Activated CD4-positive, alpha-beta T cell treated with anti-CD3 and anti-CD28 coated beads for 36 hours (primary cell): ENCODE measurements at regions not wholly inside any gene's neighbourhood (a gene's known extent, or its start where the extent isn't known, plus 50 kb on each side); places are given as distances from the start of the nearest gene placed in this dataset.
"Not testable (repeated sequence)": the region's sequence is repeated elsewhere in the genome, so short reads cannot be mapped to it uniquely, and the experiment has no call there.

ENCODE experiments used
- ATAC-seq: fragments of 200-7000 bp; cut with Tn5 transposase; one replicate; pipeline ENCODE4 v1.10.0; 2021; ENCODE audit warnings: mild to moderate bottlenecking, moderate library complexity
- CTCF ChIA-PET: fragments of 350-600 bp; sonication (Branson Sonifier 250); formaldehyde crosslinking; loops from one replicate; lab custom pipeline; 2021; ENCODE audit warnings: antibody characterized with exemption; lab: Charles Lee
- POLR2A ChIA-PET: fragments of 350-600 bp; sonication (Branson Sonifier 250); formaldehyde crosslinking; loops from one replicate; lab custom pipeline; 2021; ENCODE audit warnings: antibody characterized with exemption, inconsistent platforms; lab: Charles Lee
- DNase-seq: peaks from one replicate; pipeline ENCODE4 v3.0.0-alpha.2; 2020
- H3K27ac Mint-ChIP-seq: one replicate; pipeline ENCODE4 v1.8.0; 2021; ENCODE audit warnings: mixed read lengths
- H3K27me3 Mint-ChIP-seq: one replicate; pipeline ENCODE4 v1.8.0; 2021; ENCODE audit warnings: mixed read lengths
- H3K36me3 Mint-ChIP-seq: one replicate; pipeline ENCODE4 v1.8.0; 2021; ENCODE audit warnings: low read depth, mixed read lengths
- H3K4me1 Mint-ChIP-seq: one replicate; pipeline ENCODE4 v1.8.0; 2021; ENCODE audit warnings: mixed read lengths
- H3K4me3 Mint-ChIP-seq: one replicate; pipeline ENCODE4 v1.8.0; 2021; ENCODE audit warnings: mild to moderate bottlenecking, moderate library complexity, mixed read lengths
- H3K9me3 Mint-ChIP-seq: one replicate; pipeline ENCODE4 v1.8.0; 2021; ENCODE audit warnings: low read depth, mixed read lengths
- intact Hi-C, 2 experiments: fragments of 100-400 bp; cut with DNase I in 1 of 2; cut with micrococcal nuclease in 1 of 2; formaldehyde crosslinking; loops; one replicate each; pipeline versions ENCODE4 v1.14.2 to v1.15.1; 2022 to 2024; cut with DNase I, micrococcal nuclease

DNA sequence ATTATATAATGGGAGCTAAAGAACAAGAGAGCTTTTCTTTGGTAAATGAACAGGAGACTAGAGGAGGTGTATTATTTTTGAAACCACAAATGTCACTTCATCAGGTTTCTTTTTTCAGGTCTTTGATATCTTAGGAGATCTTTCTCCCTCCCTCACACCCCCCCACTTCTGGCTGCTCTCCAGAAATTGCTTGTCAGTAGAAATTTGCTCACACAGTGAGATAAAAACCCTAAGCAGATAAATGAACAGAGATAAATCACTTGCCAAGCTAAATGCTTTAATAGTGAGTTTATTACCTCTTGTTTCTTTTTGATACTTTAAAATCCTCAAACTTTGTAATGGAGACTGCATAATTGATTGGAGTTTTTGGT, 421.2 kb upstream of the TENM3 start:
- POLR2A ChIA-PET: no interaction called here

DNA sequence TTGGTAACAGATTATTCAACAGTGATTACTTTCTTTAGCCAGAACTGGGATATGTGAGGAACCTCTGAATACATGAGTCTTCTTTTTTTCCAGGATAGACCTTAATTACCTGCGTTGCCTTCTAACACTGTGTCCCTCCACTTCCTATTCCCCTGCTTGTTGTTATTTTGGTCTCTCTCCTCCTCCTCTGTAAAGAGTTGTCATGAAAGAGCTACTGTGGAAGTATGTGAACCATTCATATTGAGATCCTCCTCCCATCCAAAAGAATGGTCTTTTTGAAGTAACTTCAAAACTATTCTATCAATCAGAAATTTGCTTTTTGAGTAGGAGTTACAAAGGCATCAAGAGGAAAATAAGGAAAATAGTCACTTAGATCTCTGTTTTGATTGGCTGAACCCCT, 420.0 kb upstream of the TENM3 start:
- Mint-ChIP-seq H3K27ac (no peak overlapping the region), H3K9me3 (peaks cover 7% of the 10 kb centered on the region), H3K4me3 (no peak overlapping the region), H3K4me1 (no peaks in the 10 kb centered on the region), H3K36me3 (no peaks in the 10 kb centered on the region), H3K27me3 (no peaks in the 10 kb centered on the region)
- CTCF ChIA-PET: no interaction called here
- POLR2A ChIA-PET: no interaction called here
- DNase-seq (no peak), ATAC-seq (no peak)
- intact Hi-C loops: no loop called here

More for the DNA sequence above, 421.2 kb upstream of the TENM3 start:
- Mint-ChIP-seq H3K27ac (no peak overlapping the region), H3K36me3 (no peaks in the 10 kb centered on the region), H3K27me3 (no peaks in the 10 kb centered on the region), H3K4me1 (no peaks in the 10 kb centered on the region), H3K4me3 (no peak overlapping the region), H3K9me3 (peaks cover 9% of the 10 kb centered on the region)
- ATAC-seq (no peak), DNase-seq (no peak)
- CTCF ChIA-PET: interaction anchor here (0.5 kb wide), 1 partner anchor 24 kb away, joined by 3 read pairs; no protein-coding TSS in a partner anchor
- intact Hi-C loops: no loop called here

- no peaks in the 10 kb centered on the region for H3K4me1 Mint-ChIP-seq
- ChIA-PET CTCF (no interaction called here), POLR2A (no interaction called here)
- no peaks in the 10 kb centered on the region for H3K36me3 Mint-ChIP-seq
- no peaks in the 10 kb centered on the region for H3K27me3 Mint-ChIP-seq
- no peak overlapping the region for H3K27ac Mint-ChIP-seq
- H3K9me3 Mint-ChIP-seq: peaks cover 7% of the 10 kb centered on the region
- ATAC-seq: no peak
- intact Hi-C loops: no loop called here
- DNase-seq: no peak
- H3K4me3 Mint-ChIP-seq: no peak overlapping the region
Measured at GRCh38 chr4:181823645-181824044, 419.6 kb upstream of the TENM3 start.

DNA sequence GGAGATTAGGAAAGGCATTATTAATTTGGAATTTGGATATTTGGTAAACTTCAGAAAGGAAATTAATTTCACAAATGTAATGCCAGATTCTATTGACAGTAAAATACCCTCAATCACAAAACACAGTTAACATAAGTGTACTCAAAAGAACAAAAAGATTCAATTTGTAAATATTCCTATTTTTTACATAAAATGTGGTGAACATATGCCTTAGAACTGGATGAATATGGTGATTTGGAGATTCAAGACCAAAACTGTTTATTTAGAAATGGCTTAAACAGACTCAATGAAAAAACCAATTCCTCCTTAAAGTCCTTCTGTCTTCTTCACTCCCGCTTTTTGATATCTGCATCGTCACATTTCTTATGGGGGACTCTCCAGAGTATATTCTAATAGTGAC, 417.6 kb upstream of the TENM3 start:
- no peak overlapping the region for H3K27ac Mint-ChIP-seq
- no peak for DNase-seq
- CTCF ChIA-PET: no interaction called here
- intact Hi-C loops: no loop called here
- no peaks in the 10 kb centered on the region for H3K36me3 Mint-ChIP-seq
- no peaks in the 10 kb centered on the region for H3K4me1 Mint-ChIP-seq
- H3K27me3 Mint-ChIP-seq: no peaks in the 10 kb centered on the region
- peaks cover 3% of the 10 kb centered on the region for H3K9me3 Mint-ChIP-seq
- no peak for ATAC-seq
- POLR2A ChIA-PET: no interaction called here
- H3K4me3 Mint-ChIP-seq: no peak overlapping the region

- intact Hi-C loops: no loop called here
- CTCF ChIA-PET: no interaction called here
- POLR2A ChIA-PET: no interaction called here
- no peaks in the 10 kb centered on the region for H3K27me3 Mint-ChIP-seq
- DNase-seq (no peak), ATAC-seq (no peak)
- H3K4me3 Mint-ChIP-seq: no peak overlapping the region
- no peaks in the 10 kb centered on the region for H3K4me1 Mint-ChIP-seq
- H3K27ac Mint-ChIP-seq: no peak overlapping the region
- no peaks in the 10 kb centered on the region for H3K36me3 Mint-ChIP-seq
- peaks cover 3% of the 10 kb centered on the region for H3K9me3 Mint-ChIP-seq
Measured at GRCh38 chr4:181827246-181827645, 416.0 kb upstream of the TENM3 start.

DNA sequence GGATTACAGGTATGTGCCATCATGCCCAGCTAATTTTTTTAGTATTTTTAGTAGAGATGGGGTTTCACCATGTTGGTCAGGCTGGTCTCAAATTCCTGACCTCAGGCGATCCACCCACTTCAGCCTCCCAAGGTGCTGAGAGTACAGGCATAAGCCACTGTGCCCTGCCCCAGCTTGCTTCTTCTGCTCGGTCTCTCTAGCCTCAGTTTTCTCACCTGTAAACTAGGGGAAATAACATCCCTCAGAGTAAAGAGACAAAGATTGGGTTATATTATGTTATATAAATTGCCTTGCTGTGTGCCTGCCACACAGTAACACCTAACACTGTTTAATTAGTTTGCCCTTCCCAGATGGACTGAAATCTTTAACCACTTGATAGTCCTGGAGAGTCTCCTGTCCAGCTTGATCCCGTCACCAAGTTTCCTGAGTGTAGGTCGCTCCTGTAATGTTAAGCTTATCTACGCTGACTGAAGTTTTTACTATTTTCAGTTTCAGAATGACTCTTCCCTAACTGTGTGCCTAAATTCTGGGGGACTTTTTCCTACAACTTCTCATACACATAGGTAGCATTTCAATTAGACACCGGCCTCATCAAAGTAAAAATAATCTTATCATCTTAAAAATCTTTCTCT, 412.7 kb upstream of the TENM3 start:
- Mint-ChIP-seq H3K9me3 (peaks cover 3% of the 10 kb centered on the region), H3K27me3 (no peaks in the 10 kb centered on the region), H3K4me3 (no peak overlapping the region), H3K4me1 (no peaks in the 10 kb centered on the region), H3K36me3 (no peaks in the 10 kb centered on the region), H3K27ac (no peak overlapping the region)
- no peak for DNase-seq
- CTCF ChIA-PET: no interaction called here
- ATAC-seq: no peak
- intact Hi-C loops: no loop called here
- POLR2A ChIA-PET: no interaction called here

- Mint-ChIP-seq H3K27ac (no peak overlapping the region), H3K36me3 (no peaks in the 10 kb centered on the region)
- no peak for DNase-seq
Measured at GRCh38 chr4:181834071-181834470, 409.1 kb upstream of the TENM3 start.

GRCh38 chr4:181835348-181835747, 407.9 kb upstream of the TENM3 start:
- POLR2A ChIA-PET: no interaction called here
- H3K27ac Mint-ChIP-seq: no peak overlapping the region
- no peak overlapping the region for H3K4me3 Mint-ChIP-seq
- intact Hi-C loops: no loop called here
- no peaks in the 10 kb centered on the region for H3K27me3 Mint-ChIP-seq
- ATAC-seq (no peak), DNase-seq (no peak)
- H3K36me3 Mint-ChIP-seq: no peaks in the 10 kb centered on the region
- peaks cover 2% of the 10 kb centered on the region for H3K9me3 Mint-ChIP-seq
- H3K4me1 Mint-ChIP-seq: no peaks in the 10 kb centered on the region
- CTCF ChIA-PET: no interaction called here

More at GRCh38 chr4:181834071-181834470, 409.1 kb upstream of the TENM3 start:
- Mint-ChIP-seq H3K27me3 (no peaks in the 10 kb centered on the region), H3K9me3 (no peaks in the 10 kb centered on the region), H3K4me3 (no peak overlapping the region), H3K4me1 (no peaks in the 10 kb centered on the region)
- no peak for ATAC-seq
- CTCF ChIA-PET: no interaction called here
- intact Hi-C loops: no loop called here
- POLR2A ChIA-PET: no interaction called here

DNA sequence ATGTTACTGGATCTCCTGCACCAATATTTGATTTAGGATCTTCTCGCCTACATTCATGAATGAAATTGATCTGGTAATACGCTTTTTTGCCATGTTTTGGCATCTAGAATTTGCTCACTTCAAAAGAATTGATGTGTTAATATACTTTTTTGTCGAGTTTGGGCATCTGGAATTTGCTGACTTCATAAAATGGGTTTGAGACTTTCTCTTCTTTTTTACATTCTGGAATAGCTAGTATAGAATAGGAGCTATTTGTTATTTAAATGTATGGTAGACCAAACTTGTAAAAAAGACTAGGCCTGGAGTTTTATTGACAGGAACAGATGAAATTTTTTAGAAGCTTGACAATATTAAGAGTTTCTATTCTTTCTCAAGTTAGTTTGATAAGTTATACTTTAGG, 404.9 kb upstream of the TENM3 start:
- Mint-ChIP-seq H3K36me3 (no peaks in the 10 kb centered on the region), H3K4me3 (no peak overlapping the region), H3K4me1 (no peaks in the 10 kb centered on the region), H3K27me3 (no peaks in the 10 kb centered on the region), H3K27ac (no peak overlapping the region), H3K9me3 (peaks cover 2% of the 10 kb centered on the region)
- CTCF ChIA-PET: no interaction called here
- ATAC-seq (no peak), DNase-seq (no peak)
- POLR2A ChIA-PET: no interaction called here
- intact Hi-C loops: no loop called here

DNA sequence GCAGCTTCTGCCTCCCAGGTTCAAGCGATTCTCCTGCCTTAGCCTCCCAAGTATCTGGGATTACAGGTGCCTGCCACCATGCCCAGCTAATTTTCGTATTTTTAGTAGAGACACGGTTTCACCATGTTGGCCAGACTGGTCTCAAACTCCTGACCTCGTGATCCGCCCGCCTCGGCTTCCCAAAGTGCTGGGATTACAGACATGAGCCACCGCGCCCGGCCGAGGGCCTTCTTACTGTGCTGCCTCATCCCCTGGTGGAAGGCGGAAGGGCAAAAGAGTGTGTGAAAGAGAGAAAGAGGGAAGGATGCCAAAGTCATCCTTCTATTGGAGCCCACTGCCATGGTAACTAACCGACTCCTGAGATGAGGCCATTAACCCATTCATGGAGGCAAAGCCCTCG, 399.4 kb upstream of the TENM3 start:
- POLR2A ChIA-PET, ATAC-seq: not testable (repeated sequence)

DNA sequence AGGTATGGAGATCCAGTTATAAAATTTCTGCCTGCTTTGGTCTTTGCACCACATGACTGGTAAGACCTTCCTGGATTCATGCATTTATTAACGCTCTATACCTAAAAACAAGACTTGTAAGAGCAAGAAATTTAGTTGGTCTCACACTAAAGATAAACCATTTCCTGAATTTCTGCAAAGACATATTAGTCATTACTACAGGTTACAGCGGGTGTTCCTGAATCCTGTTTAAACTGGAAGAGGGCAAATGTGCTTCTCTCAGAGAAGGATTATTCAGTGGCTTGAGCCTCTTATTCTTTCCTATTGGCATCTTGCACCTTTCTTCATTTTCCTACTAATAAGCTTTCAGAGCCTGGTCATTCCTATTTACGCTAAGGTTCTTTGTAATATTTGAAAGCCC, 397.6 kb upstream of the TENM3 start:
- ChIA-PET CTCF (no interaction called here), POLR2A (no interaction called here)
- Mint-ChIP-seq H3K4me1 (no peaks in the 10 kb centered on the region), H3K4me3 (no peak overlapping the region), H3K27ac (no peak overlapping the region), H3K9me3 (no peaks in the 10 kb centered on the region), H3K27me3 (no peaks in the 10 kb centered on the region), H3K36me3 (no peaks in the 10 kb centered on the region)
- DNase-seq (no peak), ATAC-seq (no peak)
- intact Hi-C loops: no loop called here

More for the DNA sequence above, 399.4 kb upstream of the TENM3 start:
- DNase-seq, H3K27me3 Mint-ChIP-seq, CTCF ChIA-PET, H3K9me3 Mint-ChIP-seq, H3K36me3 Mint-ChIP-seq, intact Hi-C loops, H3K4me3 Mint-ChIP-seq, H3K4me1 Mint-ChIP-seq, H3K27ac Mint-ChIP-seq: not testable (repeated sequence)

GRCh38 chr4:181846934-181847333, 396.3 kb upstream of the TENM3 start:
- peaks cover 2% of the 10 kb centered on the region for H3K9me3 Mint-ChIP-seq
- POLR2A ChIA-PET: no interaction called here
- no peak overlapping the region for H3K4me3 Mint-ChIP-seq
- H3K27ac Mint-ChIP-seq: no peak overlapping the region
- no peaks in the 10 kb centered on the region for H3K27me3 Mint-ChIP-seq
- DNase-seq (no peak), ATAC-seq (no peak)
- no peaks in the 10 kb centered on the region for H3K36me3 Mint-ChIP-seq
- CTCF ChIA-PET: no interaction called here
- intact Hi-C loops: no loop called here
- no peaks in the 10 kb centered on the region for H3K4me1 Mint-ChIP-seq

GRCh38 chr4:181848357-181848756, 394.8 kb upstream of the TENM3 start:
- Mint-ChIP-seq H3K4me1 (no peaks in the 10 kb centered on the region), H3K36me3 (no peaks in the 10 kb centered on the region), H3K27me3 (no peaks in the 10 kb centered on the region), H3K9me3 (peaks cover 2% of the 10 kb centered on the region), H3K4me3 (no peak overlapping the region), H3K27ac (no peak overlapping the region)
- no peak for DNase-seq
- ChIA-PET CTCF (no interaction called here), POLR2A (no interaction called here)
- ATAC-seq: no peak
- intact Hi-C loops: no loop called here
